DOHH2 (cell line): ENCODE measurements at regions not wholly inside any gene's neighbourhood (a gene's known extent, or its start where the extent isn't known, plus 50 kb on each side); places are given as distances from the start of the nearest gene placed in this dataset.

Experiments used
- H3F3A ChIP-seq: fragments of 200-600 bp; sonication (generic), shearing (Covaris generic); 2 replicates; pipeline ENCODE4 v1.6.0; 2016; ENCODE audit warnings: antibody characterized with exemption, mild to moderate bottlenecking; ENCODE audit not compliant: control insufficient read depth, insufficient read depth
- H3K27ac ChIP-seq: fragments of 200-600 bp; sonication (generic); 2 replicates; pipeline ENCODE4 v1.5.1; 2014; ENCODE audit warnings: low read depth, mild to moderate bottlenecking, low read length, moderate library complexity
- H3K27me3 ChIP-seq: fragments of 200-600 bp; sonication (generic); 2 replicates; pipeline ENCODE4 v1.6.1; 2014; ENCODE audit warnings: mild to moderate bottlenecking, low read length, mixed read lengths; ENCODE audit not compliant: control insufficient read depth
- H3K36me3 ChIP-seq: fragments of 200-600 bp; sonication (generic); 2 replicates; pipeline ENCODE4 v1.6.1; 2014; ENCODE audit warnings: mild to moderate bottlenecking, low read length, moderate library complexity, mixed read lengths; ENCODE audit not compliant: control insufficient read depth
- H3K4me1 ChIP-seq: fragments of 200-600 bp; sonication (generic); 2 replicates; pipeline ENCODE4 v1.6.1; 2014; ENCODE audit warnings: mild to moderate bottlenecking, low read length, mixed read lengths; ENCODE audit not compliant: control insufficient read depth
- H3K4me2 ChIP-seq: fragments of 200-600 bp; sonication (generic); 2 replicates; pipeline ENCODE4 v1.6.0; 2014; ENCODE audit warnings: mild to moderate bottlenecking, low read length, moderate library complexity
- H3K4me3 ChIP-seq: fragments of 200-600 bp; sonication (generic); 2 replicates; pipeline ENCODE4 v1.5.1; 2014; ENCODE audit warnings: mild to moderate bottlenecking, low read length, mixed read lengths
- H3K79me2 ChIP-seq: fragments of 200-600 bp; sonication (generic); 2 replicates; pipeline ENCODE4 v1.6.1; 2014; ENCODE audit warnings: mild to moderate bottlenecking, low read length, mixed read lengths; ENCODE audit not compliant: control insufficient read depth
- H3K9me2 ChIP-seq: fragments of 200-600 bp; sonication (generic); replicated peaks from 2 replicates; pipeline ENCODE4 v1.6.1; 2014; ENCODE audit warnings: mild to moderate bottlenecking, low read length, mixed read lengths; ENCODE audit not compliant: control insufficient read depth
- H3K9me3 ChIP-seq: fragments of 200-600 bp; sonication (generic); 2 replicates; pipeline ENCODE4 v1.6.1; 2014; ENCODE audit warnings: antibody characterized with exemption, low read length, mixed read lengths; ENCODE audit not compliant: control insufficient read depth, insufficient read depth
- H4K20me1 ChIP-seq: fragments of 200-600 bp; sonication (generic); 2 replicates; pipeline ENCODE4 v1.6.0; 2014; ENCODE audit warnings: low read depth, mild to moderate bottlenecking, antibody characterized with exemption, low read length, moderate library complexity; ENCODE audit not compliant: control insufficient read depth, insufficient read depth
- EZH2phosphoT487 ChIP-seq: fragments of 200-600 bp; sonication (generic); IDR thresholded peaks from 2 replicates; pipeline ENCODE4 v1.6.1; 2017; ENCODE audit warnings: borderline replicate concordance, mild to moderate bottlenecking, antibody characterized with exemption, low read length, moderate library complexity, mixed read lengths
- TF ChIP-seq, protein P1 (sequence below): fragments of 200-600 bp; sonication (generic); IDR thresholded peaks from one replicate; pipeline ENCODE4 v1.5.1; 2014; ENCODE audit warnings: antibody characterized with exemption, mild to moderate bottlenecking, low read depth, low read length; ENCODE audit not compliant: poor library complexity, severe bottlenecking

DNA sequence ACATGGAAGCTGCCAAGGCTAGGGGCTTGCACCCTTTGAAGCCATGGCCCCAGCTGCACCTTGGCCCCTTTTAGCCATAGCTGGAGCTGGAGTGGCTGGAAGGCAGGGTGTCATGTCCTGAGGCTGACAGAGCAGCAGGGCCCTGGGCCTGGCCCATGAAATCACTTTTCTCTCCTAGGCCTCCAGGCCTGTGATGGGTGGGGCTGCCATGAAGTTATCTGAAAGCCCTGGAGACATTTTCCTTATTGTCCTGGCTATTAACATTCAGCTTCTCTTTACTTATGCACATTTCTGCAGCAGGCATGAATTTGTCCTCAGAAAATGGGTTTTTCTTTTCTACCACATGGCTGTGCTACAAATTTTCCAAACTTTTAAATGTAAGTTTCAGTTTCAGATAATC, 106.9 kb upstream of the ELMO1 start:
- 0 out of 2 replicates have a peak, but pooled peaks cover 2% of the 10 kb centered on the region for H3K27me3 ChIP-seq
- TF ChIP-seq EZH2phosphoT487, result no peak
- TF ChIP-seq, protein P1, sequence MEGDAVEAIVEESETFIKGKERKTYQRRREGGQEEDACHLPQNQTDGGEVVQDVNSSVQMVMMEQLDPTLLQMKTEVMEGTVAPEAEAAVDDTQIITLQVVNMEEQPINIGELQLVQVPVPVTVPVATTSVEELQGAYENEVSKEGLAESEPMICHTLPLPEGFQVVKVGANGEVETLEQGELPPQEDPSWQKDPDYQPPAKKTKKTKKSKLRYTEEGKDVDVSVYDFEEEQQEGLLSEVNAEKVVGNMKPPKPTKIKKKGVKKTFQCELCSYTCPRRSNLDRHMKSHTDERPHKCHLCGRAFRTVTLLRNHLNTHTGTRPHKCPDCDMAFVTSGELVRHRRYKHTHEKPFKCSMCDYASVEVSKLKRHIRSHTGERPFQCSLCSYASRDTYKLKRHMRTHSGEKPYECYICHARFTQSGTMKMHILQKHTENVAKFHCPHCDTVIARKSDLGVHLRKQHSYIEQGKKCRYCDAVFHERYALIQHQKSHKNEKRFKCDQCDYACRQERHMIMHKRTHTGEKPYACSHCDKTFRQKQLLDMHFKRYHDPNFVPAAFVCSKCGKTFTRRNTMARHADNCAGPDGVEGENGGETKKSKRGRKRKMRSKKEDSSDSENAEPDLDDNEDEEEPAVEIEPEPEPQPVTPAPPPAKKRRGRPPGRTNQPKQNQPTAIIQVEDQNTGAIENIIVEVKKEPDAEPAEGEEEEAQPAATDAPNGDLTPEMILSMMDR, result no peak
- no peaks in the 10 kb centered on the region for H3F3A ChIP-seq
- no peaks in the 10 kb centered on the region for H3K9me3 ChIP-seq
- H3K9me2 ChIP-seq, result no peaks in the 10 kb centered on the region; the same call in 1 of the 2 replicates
- no peaks in the 10 kb centered on the region for H3K36me3 ChIP-seq
- H3K4me3 ChIP-seq, result no peak overlapping the region
- no peak overlapping the region for H3K27ac ChIP-seq
- no peaks in the 10 kb centered on the region for H4K20me1 ChIP-seq
- H3K79me2 ChIP-seq, result no peaks in the 10 kb centered on the region
- no peak overlapping the region for H3K4me2 ChIP-seq
- H3K4me1 ChIP-seq, result no peaks in the 10 kb centered on the region

DNA sequence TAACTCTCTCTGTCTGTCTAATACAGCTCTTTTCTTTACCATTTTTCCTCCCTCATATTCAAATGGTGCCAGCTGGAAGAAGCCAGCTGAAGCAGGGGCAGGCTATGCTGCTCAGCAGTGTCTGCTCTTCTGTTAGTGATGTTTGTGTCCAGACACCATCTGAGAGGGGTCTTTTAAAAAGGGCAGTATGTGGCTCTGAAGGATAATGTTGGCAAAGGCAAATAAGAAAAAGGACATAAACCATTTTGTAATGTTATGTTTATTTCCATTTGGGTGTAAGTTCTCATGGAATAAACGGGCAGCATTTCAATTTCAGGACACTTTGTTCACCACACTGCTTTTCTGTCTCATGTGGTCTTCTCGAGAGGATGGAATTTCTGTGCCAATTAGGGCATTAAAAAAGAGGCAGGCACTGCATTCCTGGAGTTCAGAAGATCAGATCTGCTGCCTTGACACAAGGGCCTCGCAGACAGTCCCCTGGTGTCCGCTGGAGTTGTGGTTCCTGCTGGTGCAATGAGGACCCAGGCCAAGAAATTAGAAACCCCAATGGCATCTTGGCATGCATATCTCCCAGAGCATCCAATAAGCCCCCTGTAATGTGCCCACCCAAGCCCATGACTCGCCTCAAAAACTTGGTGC, 109.0 kb upstream of the ELMO1 start:
- TF ChIP-seq EZH2phosphoT487, result no peak
- TF ChIP-seq, protein P1, result no peak
- H3K9me3 ChIP-seq, result no peaks in the 10 kb centered on the region
- H3F3A ChIP-seq, result no peaks in the 10 kb centered on the region
- H3K4me1 ChIP-seq, result no peaks in the 10 kb centered on the region
- H3K79me2 ChIP-seq, result no peaks in the 10 kb centered on the region
- H3K27me3 ChIP-seq, result 0 out of 2 replicates have a peak, but pooled peaks cover 2% of the 10 kb centered on the region
- H4K20me1 ChIP-seq, result no peaks in the 10 kb centered on the region
- H3K36me3 ChIP-seq, result no peaks in the 10 kb centered on the region
- no peak overlapping the region for H3K4me2 ChIP-seq
- H3K4me3 ChIP-seq, result no peak overlapping the region
- no peaks in the 10 kb centered on the region for H3K9me2 ChIP-seq
- H3K27ac ChIP-seq, result no peak overlapping the region

DNA sequence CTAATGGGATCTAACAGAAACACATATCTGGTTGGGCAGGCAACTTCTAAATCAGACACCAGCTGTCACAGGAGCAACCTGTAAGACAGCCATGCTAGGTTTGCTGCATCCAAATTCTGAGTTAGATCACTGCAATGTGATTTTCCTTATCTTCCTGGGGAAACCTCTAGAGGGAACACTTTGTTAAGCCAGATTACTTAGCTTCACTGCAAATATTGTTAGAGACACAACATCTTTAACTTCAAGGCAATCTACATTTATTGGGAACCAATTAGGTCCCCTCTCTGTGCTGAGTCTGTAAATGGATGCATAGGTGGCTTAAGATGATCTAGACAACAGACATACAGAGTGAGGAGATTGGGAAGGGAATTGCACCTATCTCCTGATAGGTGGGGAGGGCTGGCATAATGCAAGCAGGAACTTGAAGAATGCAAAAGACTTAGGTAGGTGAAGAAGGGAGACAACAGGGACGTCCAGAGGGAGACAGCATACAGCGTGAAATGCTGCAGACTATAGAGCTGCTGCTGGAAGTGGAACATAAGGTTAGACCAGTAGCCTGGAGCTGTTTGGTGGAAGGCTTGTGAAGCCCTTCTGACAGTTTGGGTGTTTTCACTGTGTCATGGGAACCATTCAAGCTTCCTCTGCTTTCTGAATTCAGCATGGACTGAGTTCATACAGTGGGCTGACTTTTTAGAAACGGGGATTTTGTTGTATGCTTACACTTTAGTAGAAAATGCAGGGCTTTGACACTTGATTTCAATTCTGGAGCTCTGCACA, 109.8 kb upstream of the ELMO1 start:
- Histone ChIP-seq H3K79me2 (no peaks in the 10 kb centered on the region), H3K9me3 (no peaks in the 10 kb centered on the region), H3K4me1 (no peaks in the 10 kb centered on the region), H3K4me3 (no peak overlapping the region), H3K27me3 (0 out of 2 replicates have a peak, but pooled peaks cover 2% of the 10 kb centered on the region), H3K4me2 (no peak overlapping the region), H3K27ac (no peak overlapping the region), H3F3A (no peaks in the 10 kb centered on the region), H3K36me3 (no peaks in the 10 kb centered on the region), H3K9me2 (no peaks in the 10 kb centered on the region), H4K20me1 (no peaks in the 10 kb centered on the region)
- no peak for TF ChIP-seq EZH2phosphoT487
- TF ChIP-seq, protein P1, result no peak
